DMS 273 (cell line): ENCODE measurements at regions not wholly inside any gene's neighbourhood (a gene's known extent, or its start where the extent isn't known, plus 50 kb on each side); places are given as distances from the start of the nearest gene placed in this dataset.

Experiments used
- DNase-seq: peaks from one replicate; lab custom pipeline; 2025; ENCODE audit not compliant: unreplicated experiment; lab: John Stamatoyannopoulos, UW

- no peak for DNase-seq
These were observed 176.2 kb upstream of the TP63 start for GRCh38 chr3:189455009-189455408.

DNA sequence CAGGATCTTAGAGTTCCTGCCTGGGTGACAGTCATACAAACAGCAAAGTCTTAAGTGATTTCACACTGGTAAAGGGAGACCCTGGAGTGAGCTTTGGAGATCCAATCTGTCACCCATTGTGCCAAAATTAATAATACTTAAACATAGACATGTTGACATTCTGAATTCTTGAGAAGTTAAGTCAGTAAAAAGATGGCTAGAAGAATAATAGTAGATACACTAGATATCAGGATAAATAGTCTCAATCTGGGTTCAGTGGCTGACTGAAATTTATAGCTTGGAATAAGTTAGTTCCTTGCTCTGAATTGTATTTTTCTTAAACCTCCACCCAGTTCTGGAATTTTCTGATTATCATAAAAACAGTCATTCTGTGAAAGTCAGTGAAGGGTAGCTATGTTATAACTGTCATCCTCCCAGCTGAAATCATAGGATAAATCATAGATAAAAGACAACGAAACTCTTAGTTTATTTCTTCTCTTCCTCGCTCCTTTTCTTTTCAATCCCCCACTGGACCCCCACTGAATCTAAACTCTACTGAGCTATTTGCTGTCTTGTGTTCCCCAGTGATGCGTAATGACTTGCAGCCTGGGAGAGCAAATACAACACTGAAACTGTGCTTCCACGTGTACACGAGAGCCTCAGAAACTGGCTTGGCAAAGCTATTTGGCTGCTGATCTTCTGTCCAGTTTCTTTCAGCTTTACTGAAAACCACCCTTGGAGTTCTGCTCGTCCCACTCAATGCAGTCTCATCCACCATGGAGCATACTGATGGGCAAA is 175.4 kb upstream of the TP63 start:
- no peak for DNase-seq

GRCh38 chr3:189457201-189457607 is 174.0 kb upstream of the TP63 start:
- DNase-seq = no peak

DNA sequence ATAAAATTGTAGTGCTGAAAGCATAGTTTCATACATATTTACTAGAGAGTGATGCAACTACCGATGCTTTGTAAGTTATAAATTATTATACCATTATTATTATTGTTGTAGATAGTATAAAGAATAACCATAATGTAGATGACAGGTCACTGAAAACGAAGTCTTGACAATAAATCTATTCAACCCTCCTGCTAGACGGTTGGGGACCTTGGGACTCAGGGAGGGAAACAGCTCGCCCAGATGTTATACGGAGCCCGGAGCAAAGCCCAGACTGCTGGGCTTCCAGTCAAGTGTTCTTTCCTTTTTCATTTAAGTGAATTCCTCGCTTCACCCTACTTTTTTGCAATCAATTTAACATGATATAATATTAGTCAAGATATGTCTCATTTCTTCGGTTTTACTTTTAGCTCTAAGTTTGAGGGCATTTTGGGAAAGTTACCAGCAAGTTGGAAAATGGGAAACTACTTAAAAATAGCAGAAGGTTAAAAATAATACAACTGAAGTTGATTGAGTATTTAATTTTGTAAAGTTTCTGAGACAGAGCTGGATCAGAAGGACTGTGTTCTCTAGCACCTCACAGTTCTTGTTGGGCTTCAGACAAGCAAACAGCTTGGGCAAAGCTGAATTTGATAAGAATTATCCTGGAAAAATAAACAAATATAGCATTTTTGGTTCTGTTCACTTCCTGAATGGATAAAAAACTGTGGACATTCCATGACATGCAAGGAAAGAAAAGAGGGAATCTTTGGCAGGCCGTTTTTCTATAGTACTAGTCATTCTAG is 173.4 kb upstream of the TP63 start:
- DNase-seq = no peak

DNA sequence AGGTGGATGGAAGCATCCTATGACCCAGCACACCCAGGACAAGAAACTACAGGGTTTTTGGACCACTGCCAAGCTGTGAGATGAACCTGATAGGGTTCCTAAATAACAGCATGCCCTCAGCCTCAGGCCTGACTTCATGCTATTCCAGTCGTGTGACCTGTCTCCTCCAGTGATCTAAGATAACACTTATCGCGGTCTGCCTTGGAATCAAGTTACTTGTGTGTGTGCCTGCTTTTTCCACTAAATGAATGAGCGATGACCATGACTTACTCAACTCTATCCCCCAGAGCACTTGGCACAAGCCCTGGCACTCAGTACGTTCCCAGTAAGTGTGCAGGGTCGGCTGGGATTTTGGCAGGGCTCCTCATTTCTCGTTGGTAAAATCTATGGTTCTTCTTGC is 172.7 kb upstream of the TP63 start:
- DNase-seq = peak; percentile 86

- no peak for DNase-seq
These were observed 172.0 kb upstream of the TP63 start for GRCh38 chr3:189459231-189459630.

DNA sequence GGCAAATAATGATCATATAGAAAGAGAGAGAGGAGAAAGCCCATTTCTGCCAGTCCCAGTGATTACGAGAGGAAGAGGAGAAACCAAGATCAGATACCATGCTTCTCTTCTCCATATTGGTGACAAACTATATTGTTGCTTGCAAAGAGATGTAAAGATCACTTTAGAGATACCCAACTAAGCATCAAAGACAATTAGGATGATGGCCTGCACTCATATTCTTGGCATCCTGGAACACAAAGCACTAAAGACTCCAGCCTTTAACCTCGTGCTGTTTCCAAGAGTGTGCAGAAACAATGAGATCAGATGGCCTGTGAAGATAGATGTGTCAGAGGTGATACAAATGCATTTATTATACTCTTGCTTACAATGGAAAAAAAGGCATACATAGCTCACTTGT is 170.7 kb upstream of the TP63 start:
- no peak for DNase-seq

DNA sequence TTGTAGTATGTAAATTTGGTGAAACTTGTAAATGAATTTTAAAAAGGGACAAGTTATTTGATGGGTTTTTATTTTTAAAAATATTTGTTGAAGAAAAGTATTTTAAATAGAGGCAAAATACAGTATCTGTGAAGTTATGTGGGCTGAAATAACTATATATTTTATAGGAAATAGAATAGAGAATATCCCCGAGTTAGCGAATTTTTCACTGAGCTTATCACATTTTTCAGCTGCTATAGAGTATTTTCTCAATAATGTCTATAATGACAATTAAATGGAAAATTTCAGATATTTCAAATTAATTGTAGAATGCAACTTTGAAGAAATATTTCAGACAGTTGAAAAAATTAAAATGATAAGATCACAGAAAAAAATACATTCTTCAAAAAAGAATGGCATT is 166.4 kb upstream of the TP63 start:
- no peak for DNase-seq

DNA sequence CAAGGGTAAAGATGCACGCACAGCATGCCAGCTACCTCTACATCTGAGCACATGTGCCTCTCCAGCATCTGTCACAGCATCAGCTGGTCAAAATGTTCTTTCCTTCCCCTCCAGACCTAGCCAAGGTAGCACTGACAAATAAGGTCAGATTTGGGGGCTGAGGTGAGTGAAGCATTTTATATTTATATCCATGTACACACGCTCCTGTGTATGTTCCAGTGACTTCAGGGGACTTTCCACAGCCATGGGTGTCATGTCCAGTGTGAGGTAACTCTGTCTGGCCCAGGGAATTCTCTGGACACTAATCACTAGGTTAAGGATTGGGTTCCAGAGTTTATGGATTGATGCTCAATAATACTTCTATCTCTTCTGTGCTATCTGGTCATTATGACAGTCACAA is 165.2 kb upstream of the TP63 start:
- peak; percentile 17 for DNase-seq

- DNase-seq = no peak
These were observed 163.7 kb upstream of the TP63 start for GRCh38 chr3:189467451-189467850.

GRCh38 chr3:189474944-189475343 is 156.2 kb upstream of the TP63 start:
- no peak for DNase-seq

GRCh38 chr3:189477614-189478013 is 153.6 kb upstream of the TP63 start:
- DNase-seq = no peak

GRCh38 chr3:189486556-189486955 is 144.6 kb upstream of the TP63 start:
- no peak for DNase-seq

GRCh38 chr3:189488241-189488767 is 142.9 kb upstream of the TP63 start:
- no peak for DNase-seq

DNA sequence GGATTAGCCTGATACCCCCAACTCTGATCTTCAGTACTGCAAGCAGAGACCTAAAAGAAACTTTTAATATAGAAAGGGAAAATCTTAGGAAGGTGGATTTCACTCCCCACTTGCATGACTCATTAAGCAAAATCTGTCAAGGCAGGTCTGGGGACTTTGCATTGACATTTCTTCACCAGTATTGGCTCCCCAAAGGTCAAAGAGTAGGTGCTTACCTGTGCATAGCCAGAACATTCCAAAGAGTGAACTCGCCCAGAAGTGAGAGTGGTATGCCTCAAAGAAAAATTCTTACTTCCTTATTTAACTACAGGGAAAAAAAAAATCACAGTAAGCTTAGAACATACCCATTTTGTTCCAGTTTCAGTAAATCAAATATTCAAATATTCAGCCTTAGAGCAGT is 140.9 kb upstream of the TP63 start:
- no peak for DNase-seq

DNA sequence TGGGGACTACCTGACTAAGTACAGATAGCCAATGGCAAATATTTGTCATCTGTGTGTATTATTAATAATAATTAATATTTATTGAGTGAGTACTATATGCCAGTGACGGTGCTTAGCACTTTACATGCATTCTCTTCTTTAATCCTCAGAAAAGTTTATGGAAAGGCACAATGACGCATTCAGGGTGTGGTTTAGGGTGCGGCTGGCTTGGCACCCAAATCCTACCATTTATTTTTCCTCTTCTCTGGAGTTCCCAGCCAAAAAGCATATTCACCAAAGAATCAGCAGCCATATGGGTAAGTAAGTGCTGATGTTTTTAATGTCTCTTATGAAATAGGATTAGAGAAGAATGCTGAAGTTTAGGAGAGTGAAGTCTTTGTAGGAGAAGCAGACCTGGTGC is 140.4 kb upstream of the TP63 start:
- no peak for DNase-seq

- no peak for DNase-seq
These were observed 139.4 kb upstream of the TP63 start for GRCh38 chr3:189491831-189492230.

DNA sequence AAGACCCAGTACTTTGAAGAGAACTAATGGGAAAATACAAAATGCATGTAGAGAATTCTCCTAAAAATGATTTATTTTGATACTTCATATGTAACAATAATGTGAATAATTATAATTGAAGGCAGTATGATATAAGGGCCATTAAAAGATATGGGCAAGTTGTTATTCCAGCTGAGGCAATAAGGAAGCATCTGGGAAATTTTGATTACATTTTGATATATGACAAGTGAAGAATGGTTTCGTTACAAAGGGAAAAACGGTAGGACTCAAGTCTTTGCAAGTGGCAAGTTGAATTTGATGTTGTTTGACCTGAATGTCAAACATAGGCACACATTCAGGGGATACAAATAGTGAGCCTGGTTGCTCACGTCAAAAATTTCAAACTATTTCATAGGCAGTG is 137.9 kb upstream of the TP63 start:
- DNase-seq = no peak

DNA sequence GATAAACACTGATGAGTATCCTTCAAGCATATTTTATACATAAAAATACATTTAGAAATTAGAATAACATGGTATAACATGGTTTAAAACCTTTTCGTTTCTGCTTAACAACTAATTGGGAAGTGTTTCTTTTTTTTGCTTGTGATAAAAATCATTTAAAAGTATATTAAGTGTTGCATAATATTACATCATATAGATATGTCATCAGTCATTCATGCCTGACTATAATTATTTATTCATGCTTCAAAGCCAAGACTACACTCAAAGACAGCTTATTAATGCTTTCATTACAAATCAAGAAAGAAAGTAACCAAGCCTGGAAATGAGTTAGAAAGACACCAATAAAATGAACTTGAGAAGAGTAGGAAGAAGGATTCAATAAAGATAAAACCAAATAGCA is 136.6 kb upstream of the TP63 start:
- DNase-seq = no peak

DNA sequence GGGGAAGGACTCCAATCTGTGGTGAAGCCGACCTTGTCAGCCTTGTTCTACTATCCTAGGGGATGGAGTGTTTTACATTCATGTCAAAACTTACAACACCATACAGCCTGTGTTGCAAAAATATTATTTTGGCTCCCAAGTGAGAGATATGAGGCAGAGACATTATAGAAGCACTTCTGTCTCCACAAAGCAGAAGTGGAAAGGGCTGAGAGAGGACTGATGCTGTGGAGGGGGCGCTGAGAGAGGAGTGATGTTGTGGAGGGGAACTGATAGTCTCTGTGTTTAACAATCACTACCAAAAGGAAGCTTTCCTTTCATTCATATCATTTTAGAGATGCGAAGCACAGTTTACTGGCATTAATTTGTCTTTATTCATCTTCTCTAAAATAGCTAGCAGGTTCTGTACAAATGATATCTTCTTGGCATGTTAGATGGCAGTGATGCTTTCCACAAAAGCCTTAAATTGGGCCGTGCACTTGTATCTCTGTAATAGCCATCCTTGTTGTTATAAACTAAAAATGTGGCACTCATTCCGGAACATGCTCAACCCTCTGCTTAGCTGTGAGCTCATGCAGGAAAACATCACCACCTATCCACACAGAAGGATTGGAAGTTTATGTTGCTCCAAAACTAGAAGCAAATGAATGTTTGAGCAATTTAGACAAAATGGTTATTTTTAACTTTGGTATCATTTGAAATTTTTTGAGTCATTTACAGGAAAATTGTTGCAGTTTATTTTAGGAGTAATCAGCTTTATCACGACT is 134.6 kb upstream of the TP63 start:
- DNase-seq = no peak

DNA sequence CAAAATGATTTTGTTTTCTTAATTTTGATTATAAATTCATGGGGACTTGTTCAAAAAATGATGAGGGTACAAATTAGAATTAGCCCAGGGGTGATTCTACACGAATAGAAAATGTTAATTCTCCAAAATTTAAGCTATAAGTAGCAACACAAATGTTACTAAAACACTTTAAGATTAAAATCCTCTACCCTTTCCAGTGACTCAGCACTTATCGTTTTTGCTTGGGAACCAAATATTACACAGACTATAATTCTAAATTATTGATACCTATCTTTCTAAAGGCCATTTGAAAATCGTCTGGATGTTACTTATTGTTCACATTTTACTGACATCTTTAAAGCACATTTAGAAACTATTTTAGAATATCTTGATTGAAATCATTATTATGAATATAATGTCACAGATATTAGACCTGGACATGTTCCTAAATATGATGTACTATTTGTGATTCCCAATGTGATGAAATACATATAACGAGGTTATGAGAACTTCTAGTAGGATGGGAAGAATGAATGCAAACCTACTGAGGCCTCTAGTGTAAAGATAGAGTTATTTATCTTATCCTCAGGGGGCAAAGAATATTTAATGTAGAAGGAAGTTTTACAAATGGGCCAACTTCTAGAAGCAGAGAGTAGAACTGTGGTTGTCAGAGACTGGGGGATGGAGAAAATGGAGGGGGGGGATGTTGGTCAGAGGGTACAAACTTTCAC is 132.0 kb upstream of the TP63 start:
- DNase-seq = no peak
